A549 (cell line): ENCODE measurements at regions not wholly inside any gene's neighbourhood (a gene's known extent, or its start where the extent isn't known, plus 50 kb on each side); places are given as distances from the start of the nearest gene placed in this dataset.

Experiments
- CBX2 ChIP-seq: fragments of 200-600 bp; sonication (generic); IDR thresholded peaks from 2 replicates; pipeline ENCODE4 v1.6.1; 2016; ENCODE audit warnings: low read depth, mild to moderate bottlenecking, borderline replicate concordance
- CTCF ChIP-seq: fragments of >200 bp; sonication (Bioruptor Twin); formaldehyde crosslinking; IDR thresholded peaks from 3 replicates; pipeline ENCODE4 v1.5.1; 2016
- MAFK ChIP-seq: fragments of 450-650 bp; IDR thresholded peaks from 2 replicates; pipeline ENCODE4 v1.6.1; 2014; ENCODE audit not compliant: partially characterized antibody
- MAZ ChIP-seq: fragments of 150-350 bp; IDR thresholded peaks from 2 replicates; pipeline ENCODE4 v1.6.1; 2014; ENCODE audit warnings: antibody characterized with exemption, low read depth, low read length, borderline replicate concordance
- POLR2A ChIP-seq: IDR thresholded peaks from 2 replicates; pipeline ENCODE4 v1.6.1; 2012; ENCODE audit warnings: mild to moderate bottlenecking, low read length

- no peak for TF ChIP-seq MAFK
- no peak for TF ChIP-seq CBX2
- no peak for TF ChIP-seq CTCF
- TF ChIP-seq POLR2A: no peak
- TF ChIP-seq MAZ: no peak
These were observed 104.7 kb downstream of the NCOR2 start for GRCh38 chr12:124462750-124463149.
